ENCODE measurements at regions not wholly inside any gene's neighbourhood (a gene's known extent, or its start where the extent isn't known, plus 50 kb on each side); places are given as distances from the start of the nearest gene placed in this dataset.

GRCh38 chr18:43776997-43777396 lies 499.7 kb upstream of the SYT4 start:
- no peak for TF ChIP-seq CTCF (conservative IDR thresholded peaks at IDR 0.05)
- H3K27ac Mint-ChIP-seq: no peak overlapping the region
- no peaks in the 10 kb centered on the region for H3K36me3 Mint-ChIP-seq (ENCODE audit: low read depth)
- no peaks in the 10 kb centered on the region for H3K4me1 ChIP-seq (ENCODE audit: control insufficient read depth, insufficient read depth, low read length)
- no peak overlapping the region for H3K4me3 Mint-ChIP-seq
- H3K27me3 ChIP-seq (ENCODE audit: control insufficient read depth, insufficient read depth, low read length, poor library complexity, severe bottlenecking): no peaks in the 10 kb centered on the region
- H3K9me3 ChIP-seq (ENCODE audit: control insufficient read depth, low read length): no peaks in the 10 kb centered on the region
- H3K27me3 Mint-ChIP-seq (ENCODE audit: insufficient read depth): no peaks in the 10 kb centered on the region
- peaks cover 6% of the 10 kb centered on the region for H3K4me1 Mint-ChIP-seq
- no peaks in the 10 kb centered on the region for H3K9me3 Mint-ChIP-seq
- H3K36me3 ChIP-seq (ENCODE audit: control insufficient read depth, insufficient read depth, low read length): no peaks in the 10 kb centered on the region
- H3K27ac ChIP-seq (ENCODE audit: low read depth, low read length): no peak overlapping the region
- no peak overlapping the region for H3K9ac ChIP-seq (ENCODE audit: extremely low read depth, low read length, poor library complexity, severe bottlenecking)
- 97% methylated on average over 2 of the region's 2 CpGs; no CpG with 5 or more reads in 1 of the 2 experiments for WGBS, 2 experiments (ENCODE audit: insufficient coverage in 1 of 2, insufficient read length in 1 of 2)
- no peak overlapping the region for H3K4me3 ChIP-seq (ENCODE audit: low read length)
- no peak for DNase-seq

GRCh38 chr18:43777636-43778304 lies 500.5 kb upstream of the SYT4 start:
- WGBS, 2 experiments (ENCODE audit: insufficient coverage in 1 of 2, insufficient read length in 1 of 2): 80 to 92% methylated on average over 2 of the region's 2 CpGs
- no peak overlapping the region for H3K27ac Mint-ChIP-seq
- DNase-seq: no peak

GRCh38 chr18:43780782-43781340 lies 503.6 kb upstream of the SYT4 start:
- Mint-ChIP-seq H3K4me3 (no peak overlapping the region), H3K27me3 (ENCODE audit: insufficient read depth) (no peaks in the 10 kb centered on the region), H3K4me1 (peaks cover 2% of the 10 kb centered on the region), H3K36me3 (ENCODE audit: low read depth) (no peaks in the 10 kb centered on the region), H3K9me3 (no peaks in the 10 kb centered on the region), H3K27ac (no peak overlapping the region)
- H3K4me1 ChIP-seq (ENCODE audit: control insufficient read depth, insufficient read depth, low read length): no peaks in the 10 kb centered on the region
- TF ChIP-seq CTCF (conservative IDR thresholded peaks at IDR 0.05): no peak
- H3K36me3 ChIP-seq (ENCODE audit: control insufficient read depth, insufficient read depth, low read length): no peaks in the 10 kb centered on the region
- DNase-seq: no peak
- no peak overlapping the region for H3K9ac ChIP-seq (ENCODE audit: extremely low read depth, low read length, poor library complexity, severe bottlenecking)
- WGBS, 2 experiments (ENCODE audit: insufficient coverage in 1 of 2, insufficient read length in 1 of 2): 95 to 100% methylated on average over 2 of the region's 2 CpGs
- no peaks in the 10 kb centered on the region for H3K27me3 ChIP-seq (ENCODE audit: control insufficient read depth, insufficient read depth, low read length, poor library complexity, severe bottlenecking)
- H3K27ac ChIP-seq (ENCODE audit: low read depth, low read length): no peak overlapping the region
- H3K9me3 ChIP-seq (ENCODE audit: control insufficient read depth, low read length): no peaks in the 10 kb centered on the region
- H3K4me3 ChIP-seq (ENCODE audit: low read length): no peak overlapping the region

More at GRCh38 chr18:43777636-43778304, 500.5 kb upstream of the SYT4 start:
- H3K4me1 Mint-ChIP-seq: peaks cover 6% of the 10 kb centered on the region
- H3K27me3 Mint-ChIP-seq (ENCODE audit: insufficient read depth): no peaks in the 10 kb centered on the region
- TF ChIP-seq CTCF (conservative IDR thresholded peaks at IDR 0.05): no peak
- no peak overlapping the region for H3K27ac ChIP-seq (ENCODE audit: low read depth, low read length)
- no peaks in the 10 kb centered on the region for H3K36me3 Mint-ChIP-seq (ENCODE audit: low read depth)
- H3K9me3 Mint-ChIP-seq: no peaks in the 10 kb centered on the region
- H3K9me3 ChIP-seq (ENCODE audit: control insufficient read depth, low read length): no peaks in the 10 kb centered on the region
- H3K9ac ChIP-seq (ENCODE audit: extremely low read depth, low read length, poor library complexity, severe bottlenecking): no peak overlapping the region
- no peaks in the 10 kb centered on the region for H3K36me3 ChIP-seq (ENCODE audit: control insufficient read depth, insufficient read depth, low read length)
- H3K4me1 ChIP-seq (ENCODE audit: control insufficient read depth, insufficient read depth, low read length): no peaks in the 10 kb centered on the region
- no peak overlapping the region for H3K4me3 ChIP-seq (ENCODE audit: low read length)
- no peaks in the 10 kb centered on the region for H3K27me3 ChIP-seq (ENCODE audit: control insufficient read depth, insufficient read depth, low read length, poor library complexity, severe bottlenecking)
- no peak overlapping the region for H3K4me3 Mint-ChIP-seq

Measured in endodermal cell (in vitro differentiated cells).